Forelimb muscle (tissue), 1 donor: ENCODE measurements at regions not wholly inside any gene's neighbourhood (a gene's known extent, or its start where the extent isn't known, plus 50 kb on each side); places are given as distances from the start of the nearest gene placed in this dataset.

Source experiments
- DNase-seq: peaks from one replicate; pipeline ENCODE4 v3.0.0-alpha.2; 2013; ENCODE audit warnings: low read depth

- DNase-seq, result no peak
Observed at GRCh38 chr12:115132905-115133304, 448.9 kb upstream of the TBX3 start.

- DNase-seq, result no peak
Observed at GRCh38 chr12:115132145-115132544, 448.2 kb upstream of the TBX3 start.

GRCh38 chr12:115129727-115130126, 445.8 kb upstream of the TBX3 start:
- no peak for DNase-seq

GRCh38 chr12:115121053-115121452, 437.1 kb upstream of the TBX3 start:
- no peak for DNase-seq

- no peak for DNase-seq
Observed at GRCh38 chr12:115118177-115118724, 434.3 kb upstream of the TBX3 start.

GRCh38 chr12:115114140-115114539, 430.2 kb upstream of the TBX3 start:
- no peak for DNase-seq

GRCh38 chr12:115109863-115110262, 425.9 kb upstream of the TBX3 start:
- no peak for DNase-seq

- no peak for DNase-seq
Observed at GRCh38 chr12:115108129-115109100, 424.4 kb upstream of the TBX3 start.

- DNase-seq, result no peak
Observed at GRCh38 chr12:115103884-115104883, 420.2 kb upstream of the TBX3 start.

- no peak for DNase-seq
Observed at GRCh38 chr12:115102450-115102849, 418.5 kb upstream of the TBX3 start.

- no peak for DNase-seq
Observed at GRCh38 chr12:115101520-115101919, 417.5 kb upstream of the TBX3 start.

- peak; percentile 96 for DNase-seq
Observed at GRCh38 chr12:115097416-115097815, 413.4 kb upstream of the TBX3 start.

GRCh38 chr12:115096588-115097397, 412.8 kb upstream of the TBX3 start:
- DNase-seq, result peak; percentile 92

GRCh38 chr12:115095073-115095748, 411.2 kb upstream of the TBX3 start:
- DNase-seq, result no peak

- DNase-seq, result no peak
Observed at GRCh38 chr12:115094163-115094816, 410.3 kb upstream of the TBX3 start.

- DNase-seq, result no peak
Observed at GRCh38 chr12:115093261-115093660, 409.3 kb upstream of the TBX3 start.

- DNase-seq, result no peak
Observed at GRCh38 chr12:115090783-115091182, 406.8 kb upstream of the TBX3 start.

GRCh38 chr12:115088995-115089841, 405.2 kb upstream of the TBX3 start:
- DNase-seq, result no peak
